GM18951 (cell line): ENCODE measurements at regions not wholly inside any gene's neighbourhood (a gene's known extent, or its start where the extent isn't known, plus 50 kb on each side); places are given as distances from the start of the nearest gene placed in this dataset.

Source experiments
- POLR2A ChIP-seq: IDR thresholded peaks from 4 replicates; pipeline ENCODE4 v1.6.1; 2011; ENCODE audit warnings: mild to moderate bottlenecking; ENCODE audit not compliant: insufficient read length, insufficient read depth; ENCODE audit errors: extremely low read depth
- in situ Hi-C: fragments of 300-500 bp; cut with MboI; formaldehyde crosslinking; loops from one replicate; pipeline ENCODE4 v1.12.0; 2022; ENCODE audit warnings: low sequenced_read_pairs, mixed read lengths, inconsistent platforms; ENCODE audit not compliant: unreplicated experiment

GRCh38 chr7:86923527-86923926 is 135.9 kb downstream of the ELAPOR2 start:
- no peak for TF ChIP-seq POLR2A
- in situ Hi-C loops: no loop called here

DNA sequence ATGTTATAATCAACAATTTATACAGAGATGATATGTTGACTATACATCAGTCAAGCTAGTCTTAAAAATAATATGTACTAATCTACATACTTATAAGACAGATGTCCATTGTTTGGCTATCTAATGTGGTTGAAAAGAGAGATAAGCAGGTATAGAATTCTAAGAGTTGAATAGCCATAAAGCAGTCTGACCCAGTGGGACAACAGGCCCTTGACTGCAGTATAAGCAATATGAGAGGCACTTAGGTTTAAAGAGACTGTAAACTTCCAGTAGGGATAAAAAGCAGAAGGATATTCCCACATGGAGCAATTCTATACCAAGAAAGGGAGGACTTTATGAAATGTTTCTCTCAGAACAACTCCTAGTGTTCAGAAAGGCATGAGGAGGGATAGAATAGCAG is 139.3 kb downstream of the ELAPOR2 start:
- no peak for TF ChIP-seq POLR2A
- in situ Hi-C loops: no loop called here

DNA sequence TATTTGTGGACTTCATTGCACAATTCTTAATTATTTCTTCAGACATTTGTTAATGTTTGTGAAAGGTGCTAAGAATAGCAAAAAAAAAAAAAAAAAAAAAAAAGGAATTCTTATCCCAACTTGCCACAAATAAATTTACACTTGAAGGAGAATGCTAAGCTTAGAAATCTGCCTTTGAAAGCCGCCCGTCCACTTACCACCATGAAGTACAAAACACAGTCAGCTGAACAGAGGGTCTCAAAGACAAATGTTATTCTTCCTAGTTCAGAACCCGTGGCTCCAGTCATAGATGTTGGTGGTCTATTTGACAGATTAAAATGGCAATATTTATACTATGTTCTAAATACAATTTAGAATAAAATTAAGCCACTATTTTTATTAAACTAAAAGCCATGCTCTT is 141.2 kb downstream of the ELAPOR2 start:
- no peak for TF ChIP-seq POLR2A
- in situ Hi-C loops: no loop called here

DNA sequence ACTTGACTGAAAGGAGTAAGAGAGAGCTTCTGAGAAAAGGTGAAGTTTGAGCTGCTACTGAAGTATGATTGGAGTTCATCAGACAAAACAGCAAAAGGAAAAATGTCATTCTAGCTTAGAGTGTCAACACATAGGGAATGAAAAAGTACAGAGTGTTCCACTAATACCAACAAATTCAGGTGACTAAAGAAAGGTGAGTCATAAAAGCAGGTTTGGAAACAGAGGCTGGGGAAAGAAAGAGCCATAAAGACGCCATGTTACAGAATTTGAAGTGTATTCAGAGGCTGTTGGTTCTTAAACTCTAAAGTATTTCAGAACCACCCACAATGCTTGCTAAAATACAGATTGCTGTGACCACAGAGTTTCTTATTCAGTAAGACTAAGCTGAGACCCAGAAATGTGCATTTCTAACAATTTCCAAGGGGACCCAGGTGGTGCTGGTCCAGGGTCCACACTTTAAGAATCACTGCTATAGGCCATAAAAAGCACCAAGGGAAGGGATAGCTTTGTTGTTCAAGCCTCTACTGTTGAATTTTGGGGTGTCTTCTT is 143.1 kb downstream of the ELAPOR2 start:
- no peak for TF ChIP-seq POLR2A
- in situ Hi-C loops: no loop called here

GRCh38 chr7:86914551-86914950 is 144.9 kb downstream of the ELAPOR2 start:
- TF ChIP-seq POLR2A: no peak
- in situ Hi-C loops: no loop called here
